Skeletal muscle cell (primary cell): ENCODE measurements at regions not wholly inside any gene's neighbourhood (a gene's known extent, or its start where the extent isn't known, plus 50 kb on each side); places are given as distances from the start of the nearest gene placed in this dataset.
A peak's percentile ranks its signal among the peaks of the same experiment; 100 is the strongest.

Source experiments
- DNase-seq: peaks from one replicate; pipeline ENCODE4 v3.0.0-alpha.2; 2010; ENCODE audit warnings: low read depth
- H3K4me3 ChIP-seq: 2 replicates; pipeline ENCODE4 v1.5.1; 2011; ENCODE audit warnings: low read depth, mild to moderate bottlenecking, control low read depth, low read length, moderate library complexity

GRCh38 chr15:38895326-38896255 is 331.0 kb upstream of the RASGRP1 start:
- DNase-seq, result peak; percentile 73

GRCh38 chr15:38896647-38897046 is 332.0 kb upstream of the RASGRP1 start:
- H3K4me3 ChIP-seq, result no peak overlapping the region
- no peak for DNase-seq

More at GRCh38 chr15:38895326-38896255, 331.0 kb upstream of the RASGRP1 start:
- H3K4me3 ChIP-seq, result no peak overlapping the region

- no peak for DNase-seq
Observed at GRCh38 chr15:38897551-38897950, 332.9 kb upstream of the RASGRP1 start.

GRCh38 chr15:38898236-38898635 is 333.6 kb upstream of the RASGRP1 start:
- no peak for DNase-seq
- no peak overlapping the region for H3K4me3 ChIP-seq

More at GRCh38 chr15:38897551-38897950, 332.9 kb upstream of the RASGRP1 start:
- no peak overlapping the region for H3K4me3 ChIP-seq

- H3K4me3 ChIP-seq, result no peak overlapping the region
- no peak for DNase-seq
Observed at GRCh38 chr15:38899300-38899699, 334.7 kb upstream of the RASGRP1 start.

- DNase-seq, result no peak
- no peak overlapping the region for H3K4me3 ChIP-seq
Observed at GRCh38 chr15:38904298-38904697, 339.7 kb upstream of the RASGRP1 start.

GRCh38 chr15:38905632-38906031 is 341.0 kb upstream of the RASGRP1 start:
- no peak overlapping the region for H3K4me3 ChIP-seq
- no peak for DNase-seq

- no peak for DNase-seq
- no peak overlapping the region for H3K4me3 ChIP-seq
Observed at GRCh38 chr15:38920966-38921365, 356.4 kb upstream of the RASGRP1 start.

GRCh38 chr15:38921471-38921870 is 356.9 kb upstream of the RASGRP1 start:
- DNase-seq, result no peak

GRCh38 chr15:38928431-38928830 is 363.8 kb upstream of the RASGRP1 start:
- no peak for DNase-seq
- H3K4me3 ChIP-seq, result no peak overlapping the region

More at GRCh38 chr15:38921471-38921870, 356.9 kb upstream of the RASGRP1 start:
- H3K4me3 ChIP-seq, result no peak overlapping the region

- DNase-seq, result peak; percentile 10
Observed at GRCh38 chr15:38930851-38931572, 366.4 kb upstream of the RASGRP1 start.

GRCh38 chr15:38941399-38941953 is 376.9 kb upstream of the RASGRP1 start:
- H3K4me3 ChIP-seq, result no peak overlapping the region
- DNase-seq, result peak; percentile 56

More at GRCh38 chr15:38930851-38931572, 366.4 kb upstream of the RASGRP1 start:
- no peak overlapping the region for H3K4me3 ChIP-seq

- DNase-seq, result no peak
- no peak overlapping the region for H3K4me3 ChIP-seq
Observed at GRCh38 chr15:38944536-38944935, 379.9 kb upstream of the RASGRP1 start.

GRCh38 chr15:38945551-38946298 is 381.1 kb upstream of the RASGRP1 start:
- DNase-seq, result no peak
- no peak overlapping the region for H3K4me3 ChIP-seq

- no peak for DNase-seq
- no peak overlapping the region for H3K4me3 ChIP-seq
Observed at GRCh38 chr15:38954090-38954489, 389.5 kb upstream of the RASGRP1 start.

- no peak for DNase-seq
- H3K4me3 ChIP-seq, result no peak overlapping the region
Observed at GRCh38 chr15:38961456-38961855, 396.8 kb upstream of the RASGRP1 start.

- H3K4me3 ChIP-seq, result no peak overlapping the region
- peak; percentile 6 for DNase-seq
Observed at GRCh38 chr15:38961931-38962330, 397.3 kb upstream of the RASGRP1 start.

- DNase-seq, result no peak
- H3K4me3 ChIP-seq, result no peak overlapping the region
Observed at GRCh38 chr15:38972831-38973230, 408.2 kb upstream of the RASGRP1 start.

- no peak for DNase-seq
- no peak overlapping the region for H3K4me3 ChIP-seq
Observed at GRCh38 chr15:38975282-38975990, 410.8 kb upstream of the RASGRP1 start.
